Panc1 (cell line): ENCODE measurements at regions not wholly inside any gene's neighbourhood (a gene's known extent, or its start where the extent isn't known, plus 50 kb on each side); places are given as distances from the start of the nearest gene placed in this dataset.

Experiments
- ATAC-seq: fragments of 200-7000 bp; cut with Tn5 transposase; 2 replicates; pipeline ENCODE4 v1.9.1; 2020; ENCODE audit warnings: mild to moderate bottlenecking, moderate library complexity
- BruUV-seq: library from RNA; stranded (reverse); fragments of 400-500 nt; replicated peaks from 2 replicates; lab custom pipeline; 2021; lab: Mats Ljungman, UMichigan
- CTCF ChIA-PET: fragments of 300-600 bp; sonication (Branson Sonifier 250); formaldehyde crosslinking; loops from one replicate; lab custom pipeline; 2022; ENCODE audit warnings: antibody characterized with exemption; lab: Charles Lee
- POLR2A ChIA-PET: fragments of 300-600 bp; sonication (Branson Sonifier 250); formaldehyde crosslinking; loops from one replicate; lab custom pipeline; 2022; ENCODE audit warnings: antibody characterized with exemption; lab: Charles Lee
- DNase-seq: peaks from one replicate; pipeline ENCODE4 v3.0.0-alpha.2; 2010; ENCODE audit warnings: low read depth, low spot score
- H3K27ac ChIP-seq: 2 replicates; pipeline ENCODE4 v1.5.1; 2011; ENCODE audit warnings: mild to moderate bottlenecking, low read length, inconsistent platforms
- H3K27me3 ChIP-seq: fragments of 200-500 bp; sonication (Bioruptor generic); 2 replicates; pipeline ENCODE4 v1.6.0; 2014; ENCODE audit warnings: low read length, inconsistent platforms; ENCODE audit not compliant: control insufficient read depth, insufficient read depth
- H3K36me3 ChIP-seq: fragments of 200-500 bp; sonication (Bioruptor generic); 2 replicates; pipeline ENCODE4 v1.5.1; 2014; ENCODE audit warnings: inconsistent platforms, mild to moderate bottlenecking, low read length, moderate library complexity; ENCODE audit not compliant: control insufficient read depth, insufficient read depth
- H3K4me1 ChIP-seq: 2 replicates; pipeline ENCODE4 v1.5.1; 2011; ENCODE audit warnings: inconsistent platforms, mild to moderate bottlenecking, low read length, moderate library complexity; ENCODE audit not compliant: control insufficient read depth, insufficient read depth
- H3K4me3 ChIP-seq, 2 experiments: 2 replicates each; pipeline ENCODE4 v1.5.1; 2011 to 2012; ENCODE audit warnings: low read depth in 2 of 2, low read length in 2 of 2, mild to moderate bottlenecking in 2 of 2, inconsistent platforms in 1 of 2, moderate library complexity in 1 of 2
- H3K9me3 ChIP-seq: fragments of 200-500 bp; sonication (Bioruptor generic); 2 replicates; pipeline ENCODE4 v1.5.1; 2014; ENCODE audit warnings: low read depth, mild to moderate bottlenecking, inconsistent platforms, low read length, moderate library complexity; ENCODE audit not compliant: control insufficient read depth, insufficient read depth
- POLR2AphosphoS5 ChIP-seq: IDR thresholded peaks from 2 replicates; pipeline ENCODE4 v1.6.1; 2012; ENCODE audit warnings: mild to moderate bottlenecking, low read depth, low read length, moderate library complexity
- SIN3A ChIP-seq: IDR thresholded peaks from 2 replicates; pipeline ENCODE4 v1.6.1; 2012; ENCODE audit warnings: low read depth, mild to moderate bottlenecking, low read length, moderate library complexity, borderline replicate concordance; ENCODE audit not compliant: insufficient read depth
- TCF7L2 ChIP-seq: IDR thresholded peaks from 2 replicates; pipeline ENCODE4 v1.6.1; 2011; ENCODE audit warnings: mild to moderate bottlenecking, low read depth, low read length, inconsistent platforms
- in situ Hi-C: cut with HindIII; loops from 2 replicates; pipeline ENCODE4 v1.10.0; 2016; ENCODE audit warnings: low sequenced_read_pairs, low pct_unique_long_range_greater_than_20kb
- intact Hi-C: fragments of 100-400 bp; cut with micrococcal nuclease; formaldehyde crosslinking; loops from one replicate; pipeline ENCODE4 v1.10.0; 2022; ENCODE audit not compliant: unreplicated experiment
- TF ChIP-seq, protein P1 (sequence below), 2 experiments: IDR thresholded peaks; 2 replicates each; pipeline ENCODE4 v1.6.1; 2011 to 2012; ENCODE audit warnings: low read depth in 2 of 2, control low read depth in 1 of 2, low read length in 1 of 2, mild to moderate bottlenecking in 1 of 2, moderate library complexity in 1 of 2; ENCODE audit not compliant: insufficient read depth in 1 of 2
- TF ChIP-seq, protein P2 (sequence below): fragments of 450-650 bp; IDR thresholded peaks from 2 replicates; pipeline ENCODE4 v1.5.1; 2017; ENCODE audit warnings: mild to moderate bottlenecking

DNA sequence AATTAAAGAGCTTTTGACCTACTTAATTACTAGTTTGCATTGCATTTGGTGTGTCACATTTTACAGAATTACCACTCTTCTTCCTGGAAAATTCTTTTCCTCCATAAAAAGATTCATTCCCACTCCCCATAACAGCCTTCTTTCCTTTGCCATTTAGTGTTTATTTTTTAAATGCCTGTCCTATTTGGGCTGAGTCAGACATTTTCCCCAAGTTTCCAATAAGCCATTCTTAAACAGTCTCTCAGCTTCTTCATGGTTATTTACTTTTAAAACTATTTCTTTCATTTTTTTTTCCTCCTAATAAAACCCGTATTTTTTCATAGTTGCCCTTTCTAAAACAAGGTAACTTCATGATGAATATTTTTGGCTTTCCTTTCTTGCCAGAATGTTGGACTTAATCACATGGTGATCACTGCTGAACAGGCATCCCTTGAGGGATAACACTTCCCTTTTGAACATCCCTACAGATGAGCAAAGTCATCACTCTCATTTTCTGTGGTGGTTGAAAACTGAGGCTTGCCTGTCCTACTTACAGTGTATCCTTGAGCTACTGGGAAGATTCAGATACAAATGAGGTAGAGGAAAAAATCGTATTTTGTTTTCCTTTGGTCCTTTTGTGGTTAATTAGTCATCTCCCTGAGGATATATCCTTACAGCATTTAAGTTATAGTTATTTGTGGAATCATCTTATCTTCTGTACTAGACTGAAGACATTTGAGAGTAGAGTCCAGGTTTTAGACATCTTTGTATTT, 520.5 kb upstream of the NR3C2 start:
- no peaks in the 10 kb centered on the region for H3K36me3 ChIP-seq

DNA sequence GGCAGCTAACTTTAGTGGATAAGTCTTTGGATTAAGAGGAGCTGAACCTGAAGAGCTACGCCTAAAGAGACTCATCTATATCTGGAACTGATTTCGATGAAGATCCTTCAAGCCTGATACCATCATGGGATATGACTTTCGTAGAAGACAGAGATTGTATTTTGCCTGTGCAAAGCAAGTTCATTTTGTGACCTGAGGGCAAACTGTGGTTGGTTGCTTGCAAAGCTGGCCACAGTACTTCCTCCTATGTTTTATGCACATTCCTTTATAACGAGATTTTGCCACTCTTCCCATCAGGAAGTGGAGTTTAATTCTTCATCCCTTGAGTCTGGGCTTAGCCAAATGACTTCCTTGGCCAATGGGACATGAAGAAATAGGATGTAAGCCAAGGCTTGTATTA, 519.3 kb upstream of the NR3C2 start:
- Histone ChIP-seq H3K36me3 (no peaks in the 10 kb centered on the region), H3K4me3 (no peak overlapping the region), H3K4me1 (no peaks in the 10 kb centered on the region), H3K9me3 (no peaks in the 10 kb centered on the region), H3K27ac (no peak overlapping the region), H3K27me3 (no peaks in the 10 kb centered on the region)
- POLR2A ChIA-PET = no interaction called here
- BruUV-seq = no TSS peak
- intact Hi-C loops (no loop called here), in situ Hi-C loops (no loop called here)
- no peak for DNase-seq
- ATAC-seq = no peak
- CTCF ChIA-PET = no interaction called here
- TF ChIP-seq, protein P1, sequence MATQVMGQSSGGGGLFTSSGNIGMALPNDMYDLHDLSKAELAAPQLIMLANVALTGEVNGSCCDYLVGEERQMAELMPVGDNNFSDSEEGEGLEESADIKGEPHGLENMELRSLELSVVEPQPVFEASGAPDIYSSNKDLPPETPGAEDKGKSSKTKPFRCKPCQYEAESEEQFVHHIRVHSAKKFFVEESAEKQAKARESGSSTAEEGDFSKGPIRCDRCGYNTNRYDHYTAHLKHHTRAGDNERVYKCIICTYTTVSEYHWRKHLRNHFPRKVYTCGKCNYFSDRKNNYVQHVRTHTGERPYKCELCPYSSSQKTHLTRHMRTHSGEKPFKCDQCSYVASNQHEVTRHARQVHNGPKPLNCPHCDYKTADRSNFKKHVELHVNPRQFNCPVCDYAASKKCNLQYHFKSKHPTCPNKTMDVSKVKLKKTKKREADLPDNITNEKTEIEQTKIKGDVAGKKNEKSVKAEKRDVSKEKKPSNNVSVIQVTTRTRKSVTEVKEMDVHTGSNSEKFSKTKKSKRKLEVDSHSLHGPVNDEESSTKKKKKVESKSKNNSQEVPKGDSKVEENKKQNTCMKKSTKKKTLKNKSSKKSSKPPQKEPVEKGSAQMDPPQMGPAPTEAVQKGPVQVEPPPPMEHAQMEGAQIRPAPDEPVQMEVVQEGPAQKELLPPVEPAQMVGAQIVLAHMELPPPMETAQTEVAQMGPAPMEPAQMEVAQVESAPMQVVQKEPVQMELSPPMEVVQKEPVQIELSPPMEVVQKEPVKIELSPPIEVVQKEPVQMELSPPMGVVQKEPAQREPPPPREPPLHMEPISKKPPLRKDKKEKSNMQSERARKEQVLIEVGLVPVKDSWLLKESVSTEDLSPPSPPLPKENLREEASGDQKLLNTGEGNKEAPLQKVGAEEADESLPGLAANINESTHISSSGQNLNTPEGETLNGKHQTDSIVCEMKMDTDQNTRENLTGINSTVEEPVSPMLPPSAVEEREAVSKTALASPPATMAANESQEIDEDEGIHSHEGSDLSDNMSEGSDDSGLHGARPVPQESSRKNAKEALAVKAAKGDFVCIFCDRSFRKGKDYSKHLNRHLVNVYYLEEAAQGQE (IDR thresholded peaks at IDR 0.05; ENCODE audit: insufficient read depth in 1 of 2, low read depth in 2 of 2, low read length in 1 of 2) = no peak
- TF ChIP-seq SIN3A = no peak
- no peak for TF ChIP-seq TCF7L2
- TF ChIP-seq, protein P2, sequence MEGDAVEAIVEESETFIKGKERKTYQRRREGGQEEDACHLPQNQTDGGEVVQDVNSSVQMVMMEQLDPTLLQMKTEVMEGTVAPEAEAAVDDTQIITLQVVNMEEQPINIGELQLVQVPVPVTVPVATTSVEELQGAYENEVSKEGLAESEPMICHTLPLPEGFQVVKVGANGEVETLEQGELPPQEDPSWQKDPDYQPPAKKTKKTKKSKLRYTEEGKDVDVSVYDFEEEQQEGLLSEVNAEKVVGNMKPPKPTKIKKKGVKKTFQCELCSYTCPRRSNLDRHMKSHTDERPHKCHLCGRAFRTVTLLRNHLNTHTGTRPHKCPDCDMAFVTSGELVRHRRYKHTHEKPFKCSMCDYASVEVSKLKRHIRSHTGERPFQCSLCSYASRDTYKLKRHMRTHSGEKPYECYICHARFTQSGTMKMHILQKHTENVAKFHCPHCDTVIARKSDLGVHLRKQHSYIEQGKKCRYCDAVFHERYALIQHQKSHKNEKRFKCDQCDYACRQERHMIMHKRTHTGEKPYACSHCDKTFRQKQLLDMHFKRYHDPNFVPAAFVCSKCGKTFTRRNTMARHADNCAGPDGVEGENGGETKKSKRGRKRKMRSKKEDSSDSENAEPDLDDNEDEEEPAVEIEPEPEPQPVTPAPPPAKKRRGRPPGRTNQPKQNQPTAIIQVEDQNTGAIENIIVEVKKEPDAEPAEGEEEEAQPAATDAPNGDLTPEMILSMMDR = no peak

More for the DNA sequence above, 520.5 kb upstream of the NR3C2 start:
- Histone ChIP-seq H3K9me3 (no peaks in the 10 kb centered on the region), H3K4me3 (no peak overlapping the region), H3K27ac (no peak overlapping the region), H3K27me3 (no peaks in the 10 kb centered on the region), H3K4me1 (no peaks in the 10 kb centered on the region)
- ChIA-PET CTCF (no interaction called here), POLR2A (no interaction called here)
- TF ChIP-seq, protein P1 (IDR thresholded peaks at IDR 0.05; ENCODE audit: insufficient read depth in 1 of 2, low read depth in 2 of 2, low read length in 1 of 2) = no peak
- TF ChIP-seq POLR2AphosphoS5 (no peak), SIN3A (no peak), TCF7L2 (no peak)
- TF ChIP-seq, protein P2 = no peak
- intact Hi-C loops (no loop called here), in situ Hi-C loops (no loop called here)
- BruUV-seq = no TSS peak
- DNase-seq (no peak), ATAC-seq (no peak)
